IMR-90 (cell line): ENCODE measurements at regions not wholly inside any gene's neighbourhood (a gene's known extent, or its start where the extent isn't known, plus 50 kb on each side); places are given as distances from the start of the nearest gene placed in this dataset.

ENCODE experiments used
- ATAC-seq: fragments of 200-7000 bp; cut with Tn5 transposase; 2 replicates; pipeline ENCODE4 v1.9.1; 2020; ENCODE audit warnings: low read depth, mild to moderate bottlenecking, moderate library complexity
- BruUV-seq: library from RNA; stranded (reverse); fragments of 400-500 nt; replicated peaks from 2 replicates; lab custom pipeline; 2021; lab: Mats Ljungman, UMichigan
- CTCF ChIA-PET: fragments of 300-600 bp; formaldehyde crosslinking; extraction: SDS; loops from one replicate; lab custom pipeline; 2021; ENCODE audit warnings: antibody characterized with exemption; lab: Yijun Ruan, JAX
- POLR2A ChIA-PET: fragments of 300-600 bp; sonication (Branson Sonifier 250); formaldehyde crosslinking; loops from one replicate; lab custom pipeline; 2022; ENCODE audit warnings: antibody characterized with exemption; ENCODE audit not compliant: unreplicated experiment; lab: Charles Lee
- DNase-seq: peaks from one replicate; pipeline ENCODE4 v3.0.0; 2013
- H2AFZ ChIP-seq: replicated peaks from 2 replicates; pipeline ENCODE3; 2013; ENCODE audit warnings: low read length, mild to moderate bottlenecking; ENCODE audit not compliant: poor library complexity
- H2AK5ac ChIP-seq: 2 replicates; pipeline ENCODE4 v1.6.1; 2013; ENCODE audit warnings: low read depth, low read length, inconsistent platforms
- H2AK9ac ChIP-seq: replicated peaks from 2 replicates; pipeline ENCODE3; 2013; ENCODE audit warnings: mild to moderate bottlenecking, low read depth, low read length, moderate library complexity; ENCODE audit not compliant: poor library complexity
- H2BK120ac ChIP-seq: 2 replicates; pipeline ENCODE4 v1.6.1; 2013; ENCODE audit warnings: low read depth, low read length, inconsistent platforms
- H2BK15ac ChIP-seq: 3 replicates; pipeline ENCODE4 v1.6.1; 2013; ENCODE audit warnings: low read depth, low read length, inconsistent platforms
- H2BK20ac ChIP-seq: 2 replicates; pipeline ENCODE4 v1.6.1; 2013; ENCODE audit warnings: low read depth, mild to moderate bottlenecking, inconsistent platforms, low read length, moderate library complexity
- H2BK5ac ChIP-seq: 2 replicates; pipeline ENCODE4 v1.6.1; 2013; ENCODE audit warnings: mild to moderate bottlenecking, low read depth, low read length, inconsistent platforms; ENCODE audit not compliant: poor library complexity, severe bottlenecking
- H3K14ac ChIP-seq: replicated peaks from 2 replicates; pipeline ENCODE4 v1.6.1; 2013; ENCODE audit warnings: low read depth, low read length, inconsistent platforms
- H3K18ac ChIP-seq: 2 replicates; pipeline ENCODE4 v1.6.1; 2013; ENCODE audit warnings: low read depth, low read length, control low read depth
- H3K23ac ChIP-seq: 2 replicates; pipeline ENCODE4 v1.6.1; 2013; ENCODE audit warnings: low read depth, low read length, inconsistent platforms
- H3K27ac ChIP-seq: 2 replicates; pipeline ENCODE4 v1.5.1; 2013; ENCODE audit warnings: mild to moderate bottlenecking, control low read depth, low read length; ENCODE audit not compliant: insufficient read depth
- H3K27me3 ChIP-seq: 2 replicates; pipeline ENCODE4 v1.6.1; 2013; ENCODE audit warnings: low read length; ENCODE audit not compliant: control insufficient read depth, insufficient read depth
- H3K36me3 ChIP-seq: 2 replicates; pipeline ENCODE4 v1.6.1; 2013; ENCODE audit warnings: low read length, mixed read lengths; ENCODE audit not compliant: control insufficient read depth, insufficient read depth
- H3K4ac ChIP-seq: 2 replicates; pipeline ENCODE4 v1.6.1; 2013; ENCODE audit warnings: low read depth, low read length, inconsistent platforms
- H3K4me1 ChIP-seq: 2 replicates; pipeline ENCODE4 v1.6.1; 2013; ENCODE audit warnings: low read length, mixed read lengths; ENCODE audit not compliant: control insufficient read depth, insufficient read depth
- H3K4me2 ChIP-seq: 2 replicates; pipeline ENCODE4 v1.6.1; 2013; ENCODE audit warnings: low read depth, mild to moderate bottlenecking, control low read depth, low read length, moderate library complexity
- H3K4me3 ChIP-seq: 2 replicates; pipeline ENCODE4 v1.5.1; 2013; ENCODE audit warnings: low read depth, mild to moderate bottlenecking, control low read depth, low read length, moderate library complexity; ENCODE audit not compliant: insufficient read depth
- H3K56ac ChIP-seq: 2 replicates; pipeline ENCODE4 v1.6.1; 2013; ENCODE audit warnings: low read length, inconsistent platforms; ENCODE audit not compliant: insufficient read depth; ENCODE audit errors: extremely low read depth
- H3K79me1 ChIP-seq, 2 experiments: 2 replicates each; pipeline ENCODE4 v1.6.1; 2013; ENCODE audit warnings: low read length in 2 of 2, inconsistent platforms in 1 of 2, low read depth in 1 of 2
- H3K9ac ChIP-seq: 2 replicates; pipeline ENCODE4 v1.6.1; 2013; ENCODE audit warnings: low read depth, low read length, control low read depth
- H3K9me1 ChIP-seq: 2 replicates; pipeline ENCODE4 v1.6.1; 2013; ENCODE audit warnings: low read length, inconsistent platforms; ENCODE audit not compliant: insufficient read depth
- H3K9me3 ChIP-seq: 2 replicates; pipeline ENCODE4 v1.6.1; 2013; ENCODE audit warnings: low read length; ENCODE audit not compliant: control insufficient read depth, insufficient read depth
- H4K20me1 ChIP-seq: 2 replicates; pipeline ENCODE4 v1.6.1; 2013; ENCODE audit warnings: low read length, inconsistent platforms; ENCODE audit not compliant: insufficient read depth
- H4K5ac ChIP-seq: 2 replicates; pipeline ENCODE4 v1.6.1; 2013; ENCODE audit warnings: mild to moderate bottlenecking, low read depth, low read length, control low read depth
- H4K8ac ChIP-seq, 2 experiments: 2 replicates each; pipeline ENCODE4 v1.6.1; 2013; ENCODE audit warnings: low read depth in 2 of 2, low read length in 2 of 2, control low read depth in 1 of 2, inconsistent platforms in 1 of 2
- H4K91ac ChIP-seq: 2 replicates; pipeline ENCODE4 v1.6.1; 2013; ENCODE audit warnings: low read depth, low read length, inconsistent platforms; ENCODE audit not compliant: insufficient read depth
- RCOR1 ChIP-seq: IDR thresholded peaks from 2 replicates; pipeline ENCODE4 v1.6.1; 2012; ENCODE audit warnings: mild to moderate bottlenecking, low read length, improper control_type of control experiment; ENCODE audit not compliant: insufficient replicate concordance
- WGBS, 2 experiments: methylation state at CpG; one replicate each; pipeline versions ENCODE4 v1.1.5 to v1.1.7; 2013; ENCODE audit warnings: missing lambda C conversion rate in 2 of 2; ENCODE audit not compliant: insufficient read length in 1 of 2; ENCODE audit errors: extremely low coverage in 2 of 2; 5-methylcytosine and 5-hydroxymethylcytosine counted together
- dilution Hi-C: fragments of 300-500 bp; cut with HindIII; formaldehyde crosslinking; loops from one replicate; pipeline ENCODE4 v1.14.3; 2018; ENCODE audit warnings: low sequenced_read_pairs; ENCODE audit not compliant: unreplicated experiment
- in situ Hi-C: fragments of 300-500 bp; cut with MboI; formaldehyde crosslinking; loops from 3 replicates; pipeline ENCODE4 v1.14.3; 2019; ENCODE audit warnings: low sequenced_read_pairs, inconsistent platforms, mixed read lengths
- intact Hi-C: fragments of 100-400 bp; cut with micrococcal nuclease; formaldehyde crosslinking; loops from 2 replicates; pipeline ENCODE4 v1.10.0; 2022

DNA sequence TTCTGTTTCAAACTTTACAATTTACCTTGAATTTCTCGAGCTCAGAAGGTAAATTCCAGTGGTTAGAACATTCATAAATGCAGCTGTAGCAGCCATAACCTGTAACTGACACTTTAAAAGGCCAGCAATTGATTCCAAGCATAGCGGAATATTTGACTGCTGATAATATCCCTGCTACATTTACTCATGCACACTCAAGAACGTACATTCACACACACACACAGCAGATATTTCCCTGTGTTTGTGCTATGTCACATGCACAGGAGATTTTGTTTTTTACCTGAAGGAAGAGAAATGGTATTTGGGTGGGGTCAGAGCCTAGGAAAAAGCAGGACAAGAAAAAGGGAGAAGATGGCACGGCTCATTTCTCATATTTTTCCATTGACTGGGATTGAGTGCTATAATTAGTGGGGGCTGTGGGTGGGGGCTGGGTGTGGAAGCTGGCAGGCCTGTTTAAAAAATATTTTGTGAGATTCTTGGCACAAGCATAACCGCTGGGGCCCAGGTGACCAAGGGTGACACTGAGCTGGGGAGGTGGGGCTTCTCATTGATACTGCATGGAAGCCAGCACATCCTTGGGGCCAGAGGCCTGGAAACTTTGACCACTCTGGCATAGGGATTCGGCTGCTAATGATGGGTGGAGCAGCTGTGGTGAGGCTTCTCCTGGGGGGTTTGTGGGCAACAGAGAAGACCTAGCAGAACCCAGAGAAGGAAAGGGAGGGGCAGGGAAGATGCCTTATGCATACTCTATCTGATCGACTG, 88.9 kb upstream of the TPRG1 start:
- CTCF ChIA-PET: no interaction called here
- dilution Hi-C loops: no loop called here
- WGBS, 2 experiments: 33% methylated on average over 2 of the region's 7 CpGs; no CpG with 5 or more reads in 1 of the 2 experiments

More for the DNA sequence above, 88.9 kb upstream of the TPRG1 start:
- no peak overlapping the region for H3K27ac ChIP-seq
- BruUV-seq: no TSS peak
- no peak overlapping the region for H2BK120ac ChIP-seq
- H3K56ac ChIP-seq: no peak overlapping the region
- H4K20me1 ChIP-seq: no peaks in the 10 kb centered on the region
- no peak overlapping the region for H4K8ac ChIP-seq
- POLR2A ChIA-PET: no interaction called here
- H3K36me3 ChIP-seq: no peaks in the 10 kb centered on the region
- peaks cover 4% of the 10 kb centered on the region; the same call in 1 of the 2 replicates for H3K27me3 ChIP-seq
- no peak overlapping the region for H2BK20ac ChIP-seq
- H2BK15ac ChIP-seq: no peak overlapping the region
- H3K9me1 ChIP-seq: no peaks in the 10 kb centered on the region
- H3K79me1 ChIP-seq: no peaks in the 10 kb centered on the region
- H3K9ac ChIP-seq: no peak overlapping the region
- H3K23ac ChIP-seq: no peak overlapping the region
- H3K4me3 ChIP-seq: no peak overlapping the region
- H3K18ac ChIP-seq: no peak overlapping the region
- no peak overlapping the region for H2BK5ac ChIP-seq
- no peak overlapping the region for H2AK9ac ChIP-seq
- TF ChIP-seq RCOR1: no peak
- H4K91ac ChIP-seq: no peak overlapping the region
- no peak for ATAC-seq
- no peak overlapping the region for H3K4me2 ChIP-seq
- no peak overlapping the region for H2AFZ ChIP-seq
- no peaks in the 10 kb centered on the region for H3K4me1 ChIP-seq
- H4K5ac ChIP-seq: no peak overlapping the region
- no peaks in the 10 kb centered on the region for H3K9me3 ChIP-seq
- H2AK5ac ChIP-seq: no peak overlapping the region
- H3K4ac ChIP-seq: no peak overlapping the region
- no peak overlapping the region for H3K14ac ChIP-seq
- in situ Hi-C loops (no loop called here), intact Hi-C loops (no loop called here)
- no peak for DNase-seq
